ENCODE measurements at regions not wholly inside any gene's neighbourhood (a gene's known extent, or its start where the extent isn't known, plus 50 kb on each side); places are given as distances from the start of the nearest gene placed in this dataset.

- no peak for TF ChIP-seq CTCF (IDR thresholded peaks at IDR 0.05)
- DNase-seq (no peak), ATAC-seq (ENCODE audit: low read depth) (no peak)
- Mint-ChIP-seq H3K36me3 (ENCODE audit: low read depth) (no peaks in the 10 kb centered on the region), H3K27me3 (no peaks in the 10 kb centered on the region), H3K4me1 (peaks cover 16% of the 10 kb centered on the region), H3K9me3 (no peaks in the 10 kb centered on the region), H3K4me3 (no peak overlapping the region), H3K27ac (no peak overlapping the region)
- POLR2A ChIA-PET: no interaction called here
- intact Hi-C loops (cut with micrococcal nuclease): loop anchor here (1.0 to 5.0 kb wide), 7 partner anchors 12 to 277 kb away; no protein-coding TSS in a partner anchor
- CTCF ChIA-PET: interaction anchor here (0.5 to 4.5 kb wide), 4 partner anchors 12 to 526 kb away, joined by 3 to 60 read pairs (median 14); no protein-coding TSS in a partner anchor
Measured at GRCh38 chr18:59057969-59058368, 81.7 kb upstream of the SEC11C start.

GRCh38 chr18:59059140-59059539 lies 80.5 kb upstream of the SEC11C start:
- Mint-ChIP-seq H3K27me3 (no peaks in the 10 kb centered on the region), H3K4me1 (peaks cover 25% of the 10 kb centered on the region), H3K4me3 (no peak overlapping the region), H3K36me3 (ENCODE audit: low read depth) (no peaks in the 10 kb centered on the region), H3K27ac (no peak overlapping the region), H3K9me3 (no peaks in the 10 kb centered on the region)
- CTCF ChIA-PET: interaction anchor here (3.5 to 4.5 kb wide), 2 partner anchors 10 to 277 kb away, joined by 24 to 60 read pairs; no protein-coding TSS in a partner anchor
- intact Hi-C loops (cut with micrococcal nuclease): loop anchor here (5.0 kb wide), 2 partner anchors 57 to 212 kb away; no protein-coding TSS in a partner anchor
- POLR2A ChIA-PET: interaction anchor here (0.8 kb wide), 1 partner anchor 97 kb away, joined by 5 read pairs; no protein-coding TSS in a partner anchor
- no peak for ATAC-seq (ENCODE audit: low read depth)
- no peak for DNase-seq
- no peak for TF ChIP-seq CTCF (IDR thresholded peaks at IDR 0.05)

GRCh38 chr18:59060551-59060950 lies 79.1 kb upstream of the SEC11C start:
- no peak for DNase-seq
- TF ChIP-seq CTCF (IDR thresholded peaks at IDR 0.05): no peak
- ATAC-seq (ENCODE audit: low read depth): no peak
- CTCF ChIA-PET: interaction anchor here (1.0 to 4.5 kb wide), 4 partner anchors 9 to 294 kb away, joined by 3 to 24 read pairs (median 6); no protein-coding TSS in a partner anchor
- Mint-ChIP-seq H3K27me3 (no peaks in the 10 kb centered on the region), H3K9me3 (no peaks in the 10 kb centered on the region), H3K4me1 (peaks cover 25% of the 10 kb centered on the region), H3K27ac (no peak overlapping the region), H3K4me3 (no peak overlapping the region), H3K36me3 (ENCODE audit: low read depth) (no peaks in the 10 kb centered on the region)
- intact Hi-C loops (cut with micrococcal nuclease): no loop called here
- POLR2A ChIA-PET: no interaction called here

GRCh38 chr18:59061914-59062642 lies 77.6 kb upstream of the SEC11C start:
- Mint-ChIP-seq H3K27ac (no peak overlapping the region), H3K9me3 (no peaks in the 10 kb centered on the region), H3K36me3 (ENCODE audit: low read depth) (no peaks in the 10 kb centered on the region), H3K4me1 (peaks cover 17% of the 10 kb centered on the region), H3K27me3 (no peaks in the 10 kb centered on the region), H3K4me3 (peak overlapping the region; percentile 9)
- intact Hi-C loops (cut with micrococcal nuclease): no loop called here
- DNase-seq (no peak), ATAC-seq (ENCODE audit: low read depth) (no peak)
- ChIA-PET POLR2A (no interaction called here), CTCF (interaction anchor here (1.4 to 4.5 kb wide), 2 partner anchors 8 to 281 kb away, joined by 4 to 24 read pairs; no protein-coding TSS in a partner anchor)
- TF ChIP-seq CTCF (IDR thresholded peaks at IDR 0.05): no peak

- no peak for DNase-seq
- no peaks in the 10 kb centered on the region for H3K36me3 Mint-ChIP-seq (ENCODE audit: low read depth)
- CTCF ChIA-PET: no interaction called here
- H3K27ac Mint-ChIP-seq: no peak overlapping the region
- peaks cover 16% of the 10 kb centered on the region for H3K4me1 Mint-ChIP-seq
- H3K27me3 Mint-ChIP-seq: no peaks in the 10 kb centered on the region
- H3K4me3 Mint-ChIP-seq: no peak overlapping the region
- TF ChIP-seq CTCF (IDR thresholded peaks at IDR 0.05): no peak
- intact Hi-C loops (cut with micrococcal nuclease): no loop called here
- POLR2A ChIA-PET: interaction anchor here (0.5 kb wide), 1 partner anchor 141 kb away, joined by 3 read pairs; no protein-coding TSS in a partner anchor
- no peak for ATAC-seq (ENCODE audit: low read depth)
- H3K9me3 Mint-ChIP-seq: no peaks in the 10 kb centered on the region
Measured at GRCh38 chr18:59062643-59063006, 77.1 kb upstream of the SEC11C start.
